Stimulated activated effector memory CD8-positive, alpha-beta T cell treated with anti-CD3 and anti-CD28 coated beads, Interleukin-12 subunit alpha, Interleukin-12 subunit beta, amount 100 ng/mL, for 72 hours (primary cell): ENCODE measurements at regions not wholly inside any gene's neighbourhood (a gene's known extent, or its start where the extent isn't known, plus 50 kb on each side); places are given as distances from the start of the nearest gene placed in this dataset.

Source experiments
- ATAC-seq: fragments of 150-1000 bp; cut with Tn5 transposase; 2 replicates; pipeline ENCODE4 v1.10.0; 2021
- DNase-seq, 2 donors: peaks; one replicate each; pipeline ENCODE4 v3.0.0; 2021 to 2022; ENCODE audit warnings: low spot score in 2 of 2
- H3K27ac Mint-ChIP-seq: one replicate; pipeline ENCODE4 v1.8.0; 2022; ENCODE audit warnings: mild to moderate bottlenecking, mixed read lengths
- H3K36me3 Mint-ChIP-seq: one replicate; pipeline ENCODE4 v1.8.0; 2022; ENCODE audit warnings: mild to moderate bottlenecking, mixed read lengths
- H3K4me1 Mint-ChIP-seq: one replicate; pipeline ENCODE4 v1.8.0; 2022; ENCODE audit warnings: mixed read lengths
- H3K4me3 Mint-ChIP-seq: one replicate; pipeline ENCODE4 v1.8.0; 2022; ENCODE audit warnings: mild to moderate bottlenecking, mixed read lengths
- H3K9me3 Mint-ChIP-seq: one replicate; pipeline ENCODE4 v1.8.0; 2022; ENCODE audit warnings: mixed read lengths

GRCh38 chr2:16320716-16321115, 344.9 kb downstream of the CYRIA start:
- Mint-ChIP-seq H3K9me3 (peaks cover 11% of the 10 kb centered on the region), H3K36me3 (no peaks in the 10 kb centered on the region), H3K4me3 (no peak overlapping the region), H3K4me1 (no peaks in the 10 kb centered on the region), H3K27ac (no peak overlapping the region)
- no peak for DNase-seq
- ATAC-seq = no peak

GRCh38 chr2:16319551-16320121, 346.0 kb downstream of the CYRIA start:
- Mint-ChIP-seq H3K4me3 (no peak overlapping the region), H3K27ac (no peak overlapping the region), H3K4me1 (no peaks in the 10 kb centered on the region), H3K9me3 (peaks cover 8% of the 10 kb centered on the region), H3K36me3 (no peaks in the 10 kb centered on the region)
- ATAC-seq = no peak
- DNase-seq = no peak

DNA sequence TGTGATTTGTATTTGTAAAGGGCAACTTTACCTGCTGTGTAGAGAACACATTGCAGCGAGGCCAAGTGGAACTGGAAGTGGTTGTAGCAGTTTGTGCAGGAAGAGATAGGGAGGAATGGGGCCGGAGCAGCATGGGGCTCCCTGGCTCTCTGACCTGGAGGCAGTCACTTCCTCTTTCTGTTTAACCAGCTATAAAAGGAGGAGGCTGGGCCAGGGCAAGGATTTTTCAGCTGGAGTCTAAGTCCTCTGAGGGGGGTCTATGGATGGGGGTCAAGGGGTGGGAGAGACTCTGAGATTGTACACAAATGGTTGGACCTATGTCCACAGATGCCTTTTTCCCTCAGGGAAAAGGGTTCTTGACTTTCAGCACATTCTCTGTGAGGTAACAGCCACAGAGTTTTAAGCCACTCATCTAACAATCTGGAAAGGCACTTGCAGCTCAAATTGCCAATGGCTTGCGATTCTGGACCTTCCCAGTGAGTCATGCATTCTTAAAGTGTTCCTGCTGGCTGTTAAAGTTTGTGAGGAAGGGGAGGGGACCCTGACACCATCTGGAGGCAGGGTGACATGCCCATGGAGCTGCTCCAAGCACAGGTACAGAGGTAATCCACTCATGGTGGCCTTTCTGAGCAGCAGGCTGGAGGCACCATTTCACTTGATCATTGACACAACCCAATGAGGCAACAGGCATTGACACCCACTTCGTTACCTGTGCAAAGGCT, 347.0 kb downstream of the CYRIA start:
- DNase-seq = no peak
- ATAC-seq = no peak
- H3K27ac Mint-ChIP-seq = no peak overlapping the region

GRCh38 chr2:16318051-16318450, 347.6 kb downstream of the CYRIA start:
- H3K4me3 Mint-ChIP-seq = no peak overlapping the region
- no peaks in the 10 kb centered on the region for H3K4me1 Mint-ChIP-seq
- DNase-seq (no peak), ATAC-seq (no peak)
- peaks cover 8% of the 10 kb centered on the region for H3K9me3 Mint-ChIP-seq
- no peaks in the 10 kb centered on the region for H3K36me3 Mint-ChIP-seq
- no peak overlapping the region for H3K27ac Mint-ChIP-seq

More for the DNA sequence above, 347.0 kb downstream of the CYRIA start:
- H3K36me3 Mint-ChIP-seq = no peaks in the 10 kb centered on the region
- H3K9me3 Mint-ChIP-seq = peaks cover 10% of the 10 kb centered on the region
- H3K4me3 Mint-ChIP-seq = no peak overlapping the region
- no peaks in the 10 kb centered on the region for H3K4me1 Mint-ChIP-seq

DNA sequence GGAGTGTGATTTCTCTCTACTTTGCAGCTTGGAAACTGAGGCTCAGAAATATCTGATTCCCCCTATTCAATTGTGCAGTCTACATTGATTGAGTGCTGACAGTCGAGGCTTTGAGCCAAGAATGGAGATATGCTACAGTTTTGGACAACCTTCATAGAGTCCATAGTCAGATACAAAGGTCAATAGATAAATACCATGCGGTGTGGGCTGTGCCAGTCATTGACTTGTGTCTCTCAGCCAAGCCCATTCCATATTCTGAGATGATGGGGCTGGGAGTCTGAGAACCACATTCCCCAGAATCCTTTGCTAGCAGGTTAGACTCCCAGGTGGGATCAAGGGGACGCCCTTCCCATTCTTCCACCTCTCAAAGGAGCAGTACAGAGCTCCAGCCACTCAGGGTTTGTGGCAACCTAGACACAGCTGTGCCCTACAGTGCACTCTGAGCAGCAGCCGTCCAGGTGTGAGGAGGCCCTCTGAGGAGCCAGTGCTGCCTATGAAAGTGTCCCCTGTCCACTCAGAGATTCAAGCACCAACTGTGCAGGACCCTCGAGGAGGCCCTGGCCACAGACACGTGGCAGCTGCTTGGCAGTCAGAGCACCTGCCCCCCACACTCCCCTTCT, 348.3 kb downstream of the CYRIA start:
- DNase-seq (no peak), ATAC-seq (peak; percentile 19)
- no peaks in the 10 kb centered on the region for H3K4me1 Mint-ChIP-seq
- peaks cover 8% of the 10 kb centered on the region for H3K9me3 Mint-ChIP-seq
- H3K4me3 Mint-ChIP-seq = no peak overlapping the region
- no peaks in the 10 kb centered on the region for H3K36me3 Mint-ChIP-seq
- H3K27ac Mint-ChIP-seq = no peak overlapping the region

- peaks cover 8% of the 10 kb centered on the region for H3K9me3 Mint-ChIP-seq
- no peak overlapping the region for H3K4me3 Mint-ChIP-seq
- no peaks in the 10 kb centered on the region for H3K4me1 Mint-ChIP-seq
- ATAC-seq (no peak), DNase-seq (no peak)
- H3K27ac Mint-ChIP-seq = no peak overlapping the region
- no peaks in the 10 kb centered on the region for H3K36me3 Mint-ChIP-seq
These were observed 349.0 kb downstream of the CYRIA start for GRCh38 chr2:16316456-16317210.

- Mint-ChIP-seq H3K4me3 (no peak overlapping the region), H3K9me3 (peaks cover 8% of the 10 kb centered on the region), H3K4me1 (no peaks in the 10 kb centered on the region), H3K36me3 (no peaks in the 10 kb centered on the region), H3K27ac (no peak overlapping the region)
- ATAC-seq (no peak), DNase-seq (no peak)
These were observed 349.7 kb downstream of the CYRIA start for GRCh38 chr2:16315908-16316307.

DNA sequence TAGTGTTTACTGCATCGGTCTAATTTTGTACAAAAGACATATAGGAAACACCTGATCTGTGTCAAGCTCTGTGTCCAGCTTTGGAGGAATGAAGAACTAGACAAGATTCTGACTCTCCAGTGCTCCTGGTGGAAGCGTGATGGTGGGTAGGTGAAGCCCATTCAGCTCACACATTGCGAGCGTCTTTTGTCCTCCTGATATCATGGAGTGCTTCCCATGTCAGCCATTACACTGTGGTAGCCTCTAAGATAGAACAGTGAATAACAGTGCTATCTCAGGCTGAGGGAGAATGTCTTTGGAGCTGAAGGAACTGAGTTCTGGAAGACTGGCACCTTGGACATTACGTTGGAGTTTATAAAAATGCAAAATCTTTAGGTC, 350.2 kb downstream of the CYRIA start:
- Mint-ChIP-seq H3K9me3 (peaks cover 8% of the 10 kb centered on the region), H3K4me1 (no peaks in the 10 kb centered on the region), H3K36me3 (no peaks in the 10 kb centered on the region), H3K27ac (no peak overlapping the region), H3K4me3 (no peak overlapping the region)
- DNase-seq (no peak), ATAC-seq (no peak)

GRCh38 chr2:16314691-16315457, 350.8 kb downstream of the CYRIA start:
- DNase-seq (no peak), ATAC-seq (no peak)
- Mint-ChIP-seq H3K36me3 (no peaks in the 10 kb centered on the region), H3K4me1 (no peaks in the 10 kb centered on the region), H3K4me3 (no peak overlapping the region), H3K9me3 (peaks cover 8% of the 10 kb centered on the region), H3K27ac (no peak overlapping the region)

GRCh38 chr2:16314001-16314400, 351.6 kb downstream of the CYRIA start:
- no peak for ATAC-seq
- DNase-seq = no peak
- Mint-ChIP-seq H3K4me1 (no peaks in the 10 kb centered on the region), H3K27ac (no peak overlapping the region), H3K36me3 (no peaks in the 10 kb centered on the region), H3K4me3 (no peak overlapping the region), H3K9me3 (peaks cover 6% of the 10 kb centered on the region)

DNA sequence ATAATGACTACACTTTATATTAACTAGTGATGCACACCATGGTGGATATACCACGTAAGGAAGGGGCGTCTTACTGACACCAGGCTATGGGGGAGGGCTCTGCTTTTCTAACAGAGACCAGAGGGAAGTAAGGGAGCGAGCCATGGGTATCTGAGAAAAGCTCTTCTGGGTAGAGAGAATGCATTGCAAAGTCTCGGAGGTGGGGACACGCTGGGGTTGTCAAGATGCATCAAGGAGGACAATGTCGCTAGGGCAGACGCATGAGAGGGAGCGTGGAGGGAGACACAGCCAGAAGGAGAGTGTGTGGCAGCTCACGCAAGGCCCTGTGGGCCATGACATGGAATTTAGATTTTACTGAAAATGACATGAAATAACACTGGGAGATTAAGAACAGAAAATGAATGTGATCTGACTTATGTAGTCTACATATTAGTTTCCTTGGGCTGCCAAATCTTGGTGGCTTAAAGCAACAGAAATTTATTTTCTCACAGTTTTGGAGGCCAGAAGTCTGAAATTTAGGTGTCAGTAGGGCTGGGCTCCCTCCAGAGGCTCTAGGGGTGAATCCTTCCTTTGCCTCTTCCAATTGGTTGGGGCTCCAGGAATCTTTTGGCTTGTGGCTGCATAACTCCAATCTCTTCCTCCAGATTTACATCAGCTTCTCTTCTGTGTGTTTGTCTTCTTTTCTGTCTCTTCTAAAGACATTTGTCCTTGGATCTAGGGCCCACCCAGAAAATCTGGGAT, 352.2 kb downstream of the CYRIA start:
- Mint-ChIP-seq H3K9me3 (peaks cover 6% of the 10 kb centered on the region), H3K4me3 (no peak overlapping the region), H3K27ac (no peak overlapping the region), H3K4me1 (no peaks in the 10 kb centered on the region), H3K36me3 (no peaks in the 10 kb centered on the region)
- DNase-seq = no peak
- no peak for ATAC-seq

DNA sequence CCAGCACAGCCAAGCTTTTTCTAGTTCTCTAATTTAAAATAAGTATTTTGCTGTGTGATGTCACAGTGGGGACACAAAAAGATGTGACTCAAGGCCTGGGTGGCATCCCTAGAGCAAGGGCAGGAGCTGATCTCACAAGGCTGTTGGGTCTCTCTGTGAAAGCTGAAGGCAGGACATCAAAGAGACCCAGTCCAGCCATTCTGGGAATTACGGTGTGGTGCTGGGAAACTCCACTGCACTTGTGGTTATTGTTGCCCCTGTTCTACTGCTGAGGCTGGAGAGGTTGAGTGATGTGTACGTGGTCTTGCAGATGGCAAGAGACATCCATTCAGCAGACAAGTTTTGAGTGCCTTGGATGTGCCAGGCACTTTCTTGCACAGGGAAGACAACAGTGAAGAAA, 352.9 kb downstream of the CYRIA start:
- Mint-ChIP-seq H3K36me3 (no peaks in the 10 kb centered on the region), H3K4me1 (no peaks in the 10 kb centered on the region)

DNA sequence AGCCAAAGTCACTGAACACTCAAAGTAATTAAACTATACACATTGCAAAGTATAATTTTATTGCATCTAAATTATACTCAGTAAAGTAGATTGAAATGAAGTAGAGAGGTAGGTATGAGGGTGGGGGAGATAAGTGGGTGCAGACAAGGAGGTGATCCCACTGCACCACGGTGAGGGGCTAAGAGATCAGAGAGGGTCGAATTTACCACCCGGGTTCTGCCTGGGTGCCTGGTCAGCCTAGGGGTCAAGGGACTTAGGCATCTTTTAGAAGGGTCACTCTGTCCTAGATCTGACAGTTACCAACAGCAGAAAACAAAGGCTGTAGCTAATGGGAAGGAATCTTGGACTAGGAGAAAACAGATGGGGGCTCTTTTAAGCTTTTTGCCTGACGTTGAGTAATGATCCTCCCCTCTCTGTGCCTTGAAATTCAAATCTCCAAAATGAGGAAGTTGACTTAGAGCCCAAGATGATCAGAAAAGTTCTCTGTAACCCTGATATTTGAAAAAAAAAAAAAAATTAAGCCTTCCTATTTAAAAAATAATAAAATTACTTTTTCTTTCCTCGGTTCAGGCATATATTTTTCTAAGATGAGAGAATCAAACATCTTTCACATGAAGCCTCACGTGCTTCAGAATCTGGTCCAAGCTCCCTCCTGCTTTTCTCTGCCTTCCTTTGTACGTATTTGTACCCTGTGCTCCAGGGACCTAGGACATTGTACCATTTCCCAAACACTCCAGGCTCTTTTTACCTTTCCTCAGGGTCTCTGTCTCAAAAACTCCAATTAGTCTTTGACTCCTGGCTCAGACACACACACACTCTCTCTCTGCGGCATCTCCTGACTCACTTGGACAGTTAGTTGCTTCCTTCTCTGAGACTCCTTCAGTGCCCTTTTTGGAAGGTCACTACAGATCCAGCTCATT, 353.9 kb downstream of the CYRIA start:
- Mint-ChIP-seq H3K36me3 (no peaks in the 10 kb centered on the region), H3K9me3 (peaks cover 2% of the 10 kb centered on the region), H3K4me3 (no peak overlapping the region), H3K27ac (no peak overlapping the region), H3K4me1 (no peaks in the 10 kb centered on the region)
- ATAC-seq (no peak), DNase-seq (no peak)

More for the DNA sequence above, 352.9 kb downstream of the CYRIA start:
- Mint-ChIP-seq H3K27ac (no peak overlapping the region), H3K9me3 (peaks cover 4% of the 10 kb centered on the region), H3K4me3 (no peak overlapping the region)
- ATAC-seq (no peak), DNase-seq (no peak)

- peaks cover 8% of the 10 kb centered on the region for H3K9me3 Mint-ChIP-seq
- H3K4me3 Mint-ChIP-seq = no peak overlapping the region
- DNase-seq = no peak
- no peaks in the 10 kb centered on the region for H3K36me3 Mint-ChIP-seq
- H3K4me1 Mint-ChIP-seq = no peaks in the 10 kb centered on the region
- ATAC-seq = no peak
- H3K27ac Mint-ChIP-seq = no peak overlapping the region
These were observed 356.8 kb downstream of the CYRIA start for GRCh38 chr2:16308816-16309215.
